Bronchial epithelial cell (primary cell): ENCODE measurements at regions not wholly inside any gene's neighbourhood (a gene's known extent, or its start where the extent isn't known, plus 50 kb on each side); places are given as distances from the start of the nearest gene placed in this dataset.
A peak's percentile ranks its signal among the peaks of the same experiment; 100 is the strongest.

ENCODE experiments used
- DNase-seq: peaks from one replicate; pipeline ENCODE4 v3.0.0-alpha.2; 2010; ENCODE audit warnings: low read depth
- FAIRE-seq: peaks from 2 replicates; lab custom pipeline; 2011; peaks lifted over from hg19 to GRCh38; lab: Jason Lieb, UNC
- H3K27me3 ChIP-seq: 2 replicates; pipeline ENCODE4 v1.5.1; 2011; ENCODE audit warnings: low read length; ENCODE audit not compliant: control insufficient read depth, insufficient read depth
- H3K36me3 ChIP-seq: 2 replicates; pipeline ENCODE4 v1.5.1; 2011; ENCODE audit warnings: low read length; ENCODE audit not compliant: control insufficient read depth, insufficient read depth
- H3K4me3 ChIP-seq: 2 replicates; pipeline ENCODE4 v1.5.1; 2011; ENCODE audit warnings: mild to moderate bottlenecking, low read depth, low read length, control low read depth
- TF ChIP-seq, protein P1 (sequence below): IDR thresholded peaks from 2 replicates; pipeline ENCODE4 v1.5.1; 2011; ENCODE audit warnings: mild to moderate bottlenecking, moderate library complexity, low read length, control low read depth, inconsistent platforms; ENCODE audit not compliant: insufficient read depth, severe bottlenecking

- DNase-seq (peak; percentile 49), FAIRE-seq (no peak)
- H3K4me3 ChIP-seq, result no peak overlapping the region
- H3K27me3 ChIP-seq, result no peaks in the 10 kb centered on the region
- no peaks in the 10 kb centered on the region for H3K36me3 ChIP-seq
- TF ChIP-seq, protein P1, sequence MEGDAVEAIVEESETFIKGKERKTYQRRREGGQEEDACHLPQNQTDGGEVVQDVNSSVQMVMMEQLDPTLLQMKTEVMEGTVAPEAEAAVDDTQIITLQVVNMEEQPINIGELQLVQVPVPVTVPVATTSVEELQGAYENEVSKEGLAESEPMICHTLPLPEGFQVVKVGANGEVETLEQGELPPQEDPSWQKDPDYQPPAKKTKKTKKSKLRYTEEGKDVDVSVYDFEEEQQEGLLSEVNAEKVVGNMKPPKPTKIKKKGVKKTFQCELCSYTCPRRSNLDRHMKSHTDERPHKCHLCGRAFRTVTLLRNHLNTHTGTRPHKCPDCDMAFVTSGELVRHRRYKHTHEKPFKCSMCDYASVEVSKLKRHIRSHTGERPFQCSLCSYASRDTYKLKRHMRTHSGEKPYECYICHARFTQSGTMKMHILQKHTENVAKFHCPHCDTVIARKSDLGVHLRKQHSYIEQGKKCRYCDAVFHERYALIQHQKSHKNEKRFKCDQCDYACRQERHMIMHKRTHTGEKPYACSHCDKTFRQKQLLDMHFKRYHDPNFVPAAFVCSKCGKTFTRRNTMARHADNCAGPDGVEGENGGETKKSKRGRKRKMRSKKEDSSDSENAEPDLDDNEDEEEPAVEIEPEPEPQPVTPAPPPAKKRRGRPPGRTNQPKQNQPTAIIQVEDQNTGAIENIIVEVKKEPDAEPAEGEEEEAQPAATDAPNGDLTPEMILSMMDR, result no peak
Measured at GRCh38 chr1:199290186-199290585, 651.3 kb downstream of the PTPRC start.

DNA sequence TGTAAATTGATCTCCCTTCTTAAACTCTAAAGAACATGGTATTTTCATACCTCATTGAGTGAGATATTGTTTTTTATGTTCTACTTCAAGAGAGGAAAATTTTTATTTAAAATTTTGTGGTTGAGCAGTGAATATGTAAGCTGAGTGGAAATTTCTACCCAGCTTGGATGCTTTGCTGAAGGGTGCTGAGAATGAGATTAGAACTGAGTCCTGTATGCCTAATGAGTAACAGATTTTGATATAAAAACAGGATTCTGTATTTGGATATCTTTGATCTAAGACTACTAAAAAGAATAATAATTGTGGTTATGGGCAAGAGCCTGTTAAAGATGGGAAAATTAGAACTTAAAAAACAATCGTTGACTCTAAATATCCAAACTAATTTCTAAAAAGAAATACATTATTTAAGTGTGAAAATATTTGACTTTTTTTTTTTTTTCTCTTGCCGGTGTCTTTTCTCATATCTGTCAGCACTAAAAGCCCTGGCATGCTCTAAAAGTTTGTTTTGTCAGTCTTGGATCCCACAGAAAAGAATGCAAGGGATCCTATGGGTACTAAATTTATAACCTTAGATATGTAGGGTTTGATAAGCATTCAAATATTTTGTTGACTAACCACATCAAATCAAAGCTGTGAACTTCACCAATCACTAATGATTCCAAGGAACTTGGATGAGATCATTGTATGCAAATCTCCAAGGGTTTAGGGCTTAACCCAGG is 652.3 kb downstream of the PTPRC start:
- no peaks in the 10 kb centered on the region for H3K36me3 ChIP-seq
- FAIRE-seq (no peak), DNase-seq (no peak)
- no peak overlapping the region for H3K4me3 ChIP-seq
- TF ChIP-seq, protein P1, result no peak
- H3K27me3 ChIP-seq, result no peaks in the 10 kb centered on the region

DNA sequence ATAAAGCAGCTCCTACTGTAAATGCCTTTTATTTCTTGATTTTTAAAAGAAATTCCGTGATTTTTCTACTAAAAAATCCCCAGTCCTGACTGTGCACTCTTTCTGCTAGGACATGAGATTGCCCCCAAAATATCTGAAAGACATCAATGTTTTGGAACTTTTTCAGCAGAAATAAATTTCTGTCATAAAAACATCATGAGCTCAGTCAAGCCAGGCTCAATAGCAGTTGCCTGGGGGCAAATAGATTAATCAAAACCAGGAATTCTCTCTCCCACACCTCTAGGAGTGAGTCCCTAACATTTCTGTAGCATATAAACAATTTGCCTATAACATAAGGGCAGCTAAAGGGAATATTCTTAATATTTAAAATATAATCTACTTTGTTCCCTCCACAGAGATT is 654.1 kb downstream of the PTPRC start:
- no peak overlapping the region for H3K4me3 ChIP-seq
- H3K36me3 ChIP-seq, result no peaks in the 10 kb centered on the region
- FAIRE-seq (no peak), DNase-seq (no peak)
- TF ChIP-seq, protein P1, result no peak
- H3K27me3 ChIP-seq, result no peaks in the 10 kb centered on the region

DNA sequence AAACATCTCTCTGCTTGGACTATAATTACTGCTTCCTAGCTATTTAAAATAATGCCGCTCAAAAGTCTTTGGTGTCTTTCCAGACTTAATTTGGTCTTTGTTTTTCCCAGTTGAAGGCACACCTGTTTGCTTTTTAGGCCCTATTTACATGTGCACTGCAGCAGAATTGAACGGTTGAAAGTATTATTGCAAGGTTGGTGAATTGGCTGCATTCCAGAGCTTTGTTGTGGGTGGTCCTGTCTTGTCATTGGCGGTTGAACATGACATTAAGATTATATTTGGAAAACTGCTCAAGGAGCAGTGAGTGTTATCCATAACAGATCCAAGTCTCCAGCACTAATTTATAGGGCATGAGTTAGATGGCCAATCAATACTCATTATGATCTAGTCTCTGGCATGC is 656.3 kb downstream of the PTPRC start:
- H3K36me3 ChIP-seq, result no peaks in the 10 kb centered on the region
- TF ChIP-seq, protein P1, result no peak
- FAIRE-seq, result no peak

DNA sequence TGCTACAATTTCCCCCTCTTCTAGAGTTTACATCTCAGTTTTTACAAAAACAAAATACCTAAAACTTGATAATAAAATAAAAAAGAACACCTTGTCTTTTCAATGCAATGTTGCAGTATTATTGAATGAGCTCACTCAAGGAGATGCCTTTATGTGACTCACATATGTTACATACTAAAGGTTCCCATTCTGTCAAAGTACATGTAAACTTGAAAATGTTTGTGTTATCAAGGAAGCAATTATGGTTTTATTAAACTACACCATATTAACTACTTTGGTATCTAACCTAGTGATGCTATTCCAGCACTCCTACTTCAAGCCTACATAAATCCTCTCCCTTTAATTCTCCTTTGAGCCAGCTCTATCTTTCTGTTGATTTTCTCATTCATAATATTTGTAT is 658.3 kb downstream of the PTPRC start:
- no peak overlapping the region for H3K4me3 ChIP-seq
- TF ChIP-seq, protein P1, result no peak
- no peaks in the 10 kb centered on the region for H3K27me3 ChIP-seq
- H3K36me3 ChIP-seq, result no peaks in the 10 kb centered on the region
- no peak for FAIRE-seq
- DNase-seq, result peak; percentile 48

More for the DNA sequence above, 656.3 kb downstream of the PTPRC start:
- Histone ChIP-seq H3K27me3 (no peaks in the 10 kb centered on the region), H3K4me3 (no peak overlapping the region)
- DNase-seq, result no peak

GRCh38 chr1:199297887-199298286 is 659.0 kb downstream of the PTPRC start:
- H3K4me3 ChIP-seq, result no peak overlapping the region
- DNase-seq (no peak), FAIRE-seq (no peak)
- no peaks in the 10 kb centered on the region for H3K27me3 ChIP-seq
- TF ChIP-seq, protein P1, result no peak
- no peaks in the 10 kb centered on the region for H3K36me3 ChIP-seq
